ENCODE measurements at regions not wholly inside any gene's neighbourhood (a gene's known extent, or its start where the extent isn't known, plus 50 kb on each side); places are given as distances from the start of the nearest gene placed in this dataset.

DNA sequence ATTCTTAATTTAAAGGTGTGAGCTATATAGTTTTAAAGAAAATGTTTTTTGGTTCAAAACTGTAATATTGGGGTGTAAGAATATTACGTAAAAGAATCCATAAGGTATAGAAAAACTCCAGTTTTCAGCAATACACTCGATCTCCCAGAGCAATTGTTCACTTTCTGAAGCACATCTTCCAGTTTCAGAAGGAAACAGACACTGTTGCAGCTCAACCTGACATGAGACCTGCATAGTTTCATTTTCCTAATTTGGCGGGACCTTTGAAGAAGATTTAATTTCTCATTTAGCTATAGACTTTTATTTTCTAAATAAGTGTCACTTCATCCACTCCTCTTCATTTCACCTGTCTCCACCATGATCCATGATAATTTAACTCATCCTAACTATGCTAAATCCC is 281.5 kb downstream of the HTR1B start:
- TF ChIP-seq POLR2A (IDR thresholded peaks at IDR 0.05; ENCODE audit: low read depth, low read length) (no peak), POLR2AphosphoS5 (IDR thresholded peaks at IDR 0.05; ENCODE audit: low read depth, low read length) (no peak), POU2F2 (IDR thresholded peaks at IDR 0.05; ENCODE audit: low read depth, low read length) (no peak), TAF1 (IDR thresholded peaks at IDR 0.05; ENCODE audit: low read depth, low read length) (no peak)

Measured in GM12891 (cell line).